Glutamatergic neuron (in vitro differentiated cells): ENCODE measurements at regions not wholly inside any gene's neighbourhood (a gene's known extent, or its start where the extent isn't known, plus 50 kb on each side); places are given as distances from the start of the nearest gene placed in this dataset.

ENCODE experiments used
- DNase-seq: peaks from one replicate; pipeline ENCODE4 v3.0.0; 2022
- H3K27ac Mint-ChIP-seq: one replicate; pipeline ENCODE4 v1.8.0; 2020; ENCODE audit warnings: mild to moderate bottlenecking, mixed read lengths, inconsistent platforms; ENCODE audit not compliant: unreplicated experiment
- H3K27me3 Mint-ChIP-seq: one replicate; pipeline ENCODE4 v1.8.0; 2020; ENCODE audit warnings: mild to moderate bottlenecking, moderate library complexity, mixed read lengths, inconsistent platforms; ENCODE audit not compliant: unreplicated experiment
- H3K36me3 Mint-ChIP-seq: one replicate; pipeline ENCODE4 v1.8.0; 2020; ENCODE audit warnings: mild to moderate bottlenecking, mixed read lengths, inconsistent platforms; ENCODE audit not compliant: unreplicated experiment
- H3K4me1 Mint-ChIP-seq: one replicate; pipeline ENCODE4 v1.8.0; 2020; ENCODE audit warnings: mild to moderate bottlenecking, low read depth, mixed read lengths, inconsistent platforms; ENCODE audit not compliant: unreplicated experiment
- H3K4me3 Mint-ChIP-seq: one replicate; pipeline ENCODE4 v1.8.0; 2020; ENCODE audit warnings: mild to moderate bottlenecking, mixed read lengths, inconsistent platforms; ENCODE audit not compliant: unreplicated experiment
- H3K9me3 Mint-ChIP-seq: one replicate; pipeline ENCODE4 v1.8.0; 2020; ENCODE audit warnings: mild to moderate bottlenecking, moderate library complexity, mixed read lengths, inconsistent platforms; ENCODE audit not compliant: unreplicated experiment
- TF ChIP-seq, protein P1 (sequence below): fragments of 200-600 bp; sonication (generic); IDR thresholded peaks from one replicate; pipeline ENCODE4 v1.5.0; 2021; ENCODE audit not compliant: partially characterized antibody, unreplicated experiment

DNA sequence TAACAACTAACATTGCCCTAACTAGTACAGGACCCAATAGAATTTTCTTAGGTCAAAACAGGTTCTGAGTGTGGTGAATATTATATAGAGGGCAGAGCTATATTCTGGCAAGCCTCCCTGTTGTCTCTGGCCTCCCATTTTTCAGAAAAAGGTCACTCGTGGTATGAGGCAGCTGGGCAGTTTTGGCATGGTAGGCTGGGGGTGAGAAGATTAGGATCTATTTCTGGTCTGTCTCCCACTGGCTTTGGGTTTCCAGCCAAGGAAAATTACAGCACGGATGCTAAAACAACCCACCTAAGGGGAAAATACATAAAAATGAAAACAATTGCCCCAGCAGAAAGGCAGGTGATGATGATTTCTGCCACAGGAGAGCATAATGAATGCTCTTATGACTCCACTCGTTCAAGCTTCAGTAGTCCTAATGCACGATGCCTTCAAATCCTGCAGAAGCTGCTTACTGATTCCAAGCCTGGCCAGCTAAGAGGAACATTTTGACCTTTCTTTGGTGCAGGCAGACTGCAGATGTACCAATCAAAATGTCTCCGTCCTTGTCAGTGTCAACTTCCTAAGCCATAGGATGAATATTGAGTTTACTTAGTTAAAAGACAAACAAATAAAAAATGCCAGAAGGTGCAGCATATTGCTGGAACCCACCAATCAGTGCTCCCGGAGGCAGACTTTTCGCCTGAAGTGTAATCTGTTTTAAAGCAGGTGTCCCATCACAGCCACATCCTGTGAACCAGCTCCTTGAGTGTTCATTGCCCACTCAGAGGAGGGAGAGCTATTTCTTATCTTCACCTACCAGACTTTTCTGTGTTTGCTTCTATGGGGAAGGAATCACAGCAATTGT is 435.4 kb downstream of the ZSWIM6 start:
- no peak overlapping the region for H3K27ac Mint-ChIP-seq
- H3K9me3 Mint-ChIP-seq, result no peaks in the 10 kb centered on the region
- no peaks in the 10 kb centered on the region for H3K36me3 Mint-ChIP-seq
- H3K4me3 Mint-ChIP-seq, result no peak overlapping the region
- no peak for DNase-seq
- TF ChIP-seq, protein P1, sequence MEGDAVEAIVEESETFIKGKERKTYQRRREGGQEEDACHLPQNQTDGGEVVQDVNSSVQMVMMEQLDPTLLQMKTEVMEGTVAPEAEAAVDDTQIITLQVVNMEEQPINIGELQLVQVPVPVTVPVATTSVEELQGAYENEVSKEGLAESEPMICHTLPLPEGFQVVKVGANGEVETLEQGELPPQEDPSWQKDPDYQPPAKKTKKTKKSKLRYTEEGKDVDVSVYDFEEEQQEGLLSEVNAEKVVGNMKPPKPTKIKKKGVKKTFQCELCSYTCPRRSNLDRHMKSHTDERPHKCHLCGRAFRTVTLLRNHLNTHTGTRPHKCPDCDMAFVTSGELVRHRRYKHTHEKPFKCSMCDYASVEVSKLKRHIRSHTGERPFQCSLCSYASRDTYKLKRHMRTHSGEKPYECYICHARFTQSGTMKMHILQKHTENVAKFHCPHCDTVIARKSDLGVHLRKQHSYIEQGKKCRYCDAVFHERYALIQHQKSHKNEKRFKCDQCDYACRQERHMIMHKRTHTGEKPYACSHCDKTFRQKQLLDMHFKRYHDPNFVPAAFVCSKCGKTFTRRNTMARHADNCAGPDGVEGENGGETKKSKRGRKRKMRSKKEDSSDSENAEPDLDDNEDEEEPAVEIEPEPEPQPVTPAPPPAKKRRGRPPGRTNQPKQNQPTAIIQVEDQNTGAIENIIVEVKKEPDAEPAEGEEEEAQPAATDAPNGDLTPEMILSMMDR, result no peak
- H3K4me1 Mint-ChIP-seq, result no peaks in the 10 kb centered on the region
- H3K27me3 Mint-ChIP-seq, result peaks cover 6% of the 10 kb centered on the region

DNA sequence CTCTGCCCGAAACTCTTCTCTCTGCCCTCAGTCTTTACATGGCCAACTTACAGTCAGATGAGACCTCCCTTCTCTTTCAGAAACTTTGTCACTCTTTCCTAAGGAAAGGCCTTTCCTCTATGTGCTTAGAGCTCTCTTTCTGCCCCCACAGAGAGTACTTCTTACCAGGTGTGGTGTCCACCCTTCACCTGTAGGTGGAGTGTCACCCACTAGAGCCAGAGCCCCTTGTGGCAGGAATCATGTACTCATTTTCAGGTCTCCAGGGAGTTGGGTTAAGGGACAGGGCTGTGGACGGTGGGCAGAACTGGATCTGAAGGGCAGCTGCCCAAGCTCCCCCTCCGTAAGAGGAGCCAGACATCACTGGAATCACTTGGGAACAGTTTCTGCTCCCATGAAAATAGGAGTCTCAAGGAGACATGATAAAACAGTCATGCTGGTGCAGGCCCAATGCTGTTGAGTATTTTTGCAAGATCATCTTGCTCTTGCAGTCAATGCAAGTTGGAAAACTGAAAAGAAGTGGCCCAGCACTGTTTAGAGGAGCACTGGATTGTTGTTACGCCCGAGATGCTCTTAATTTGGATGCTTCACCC is 436.7 kb downstream of the ZSWIM6 start:
- no peak overlapping the region for H3K27ac Mint-ChIP-seq

DNA sequence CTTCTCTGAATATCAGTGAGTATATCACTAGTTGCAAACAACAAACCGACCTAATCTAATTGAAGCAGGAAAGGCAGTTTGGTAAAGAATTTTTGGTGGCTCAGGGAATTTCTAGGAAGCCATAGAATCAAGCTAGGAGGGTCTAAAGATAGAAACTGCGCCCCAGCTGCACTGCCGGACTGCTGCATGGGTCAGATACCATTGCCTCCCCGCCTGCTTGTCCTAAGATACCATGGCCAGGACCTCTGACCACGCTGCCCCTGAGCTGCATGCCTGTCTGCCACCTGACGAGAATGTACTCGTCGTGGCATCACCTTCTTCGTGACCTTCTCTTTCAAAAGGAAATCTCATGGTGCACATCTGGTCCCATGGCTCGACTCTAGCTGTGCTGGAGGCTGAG is 439.0 kb downstream of the ZSWIM6 start:
- Mint-ChIP-seq H3K9me3 (no peaks in the 10 kb centered on the region), H3K36me3 (no peaks in the 10 kb centered on the region), H3K4me3 (no peak overlapping the region), H3K27me3 (peaks cover 6% of the 10 kb centered on the region), H3K4me1 (no peaks in the 10 kb centered on the region), H3K27ac (no peak overlapping the region)
- TF ChIP-seq, protein P1, result no peak
- no peak for DNase-seq

More for the DNA sequence above, 436.7 kb downstream of the ZSWIM6 start:
- Mint-ChIP-seq H3K4me1 (no peaks in the 10 kb centered on the region), H3K9me3 (no peaks in the 10 kb centered on the region), H3K4me3 (no peak overlapping the region), H3K27me3 (peaks cover 6% of the 10 kb centered on the region), H3K36me3 (no peaks in the 10 kb centered on the region)
- no peak for DNase-seq
- TF ChIP-seq, protein P1, result peak; percentile 47

DNA sequence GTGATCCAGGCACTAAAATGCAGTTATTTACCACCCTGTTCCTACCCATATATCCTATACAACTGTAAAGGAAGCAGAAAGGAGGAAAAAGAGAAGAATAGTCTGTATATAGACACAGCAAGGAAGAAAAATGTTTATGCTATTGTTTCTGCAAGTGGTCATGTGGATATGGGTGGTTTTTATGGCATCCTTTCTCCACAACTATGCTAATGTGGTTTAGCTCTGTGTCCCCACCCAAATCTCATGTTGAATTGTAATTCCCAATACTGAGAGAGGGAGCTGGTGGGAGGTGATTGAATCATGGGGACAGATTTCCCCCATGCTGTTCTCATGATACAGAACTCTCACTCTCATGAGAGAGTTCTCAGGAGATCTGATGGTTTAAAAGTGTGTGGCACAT is 439.8 kb downstream of the ZSWIM6 start:
- Mint-ChIP-seq H3K27ac (no peak overlapping the region), H3K4me1 (no peaks in the 10 kb centered on the region), H3K4me3 (no peak overlapping the region), H3K9me3 (no peaks in the 10 kb centered on the region), H3K27me3 (peaks cover 6% of the 10 kb centered on the region), H3K36me3 (no peaks in the 10 kb centered on the region)
- TF ChIP-seq, protein P1, result no peak
- no peak for DNase-seq

DNA sequence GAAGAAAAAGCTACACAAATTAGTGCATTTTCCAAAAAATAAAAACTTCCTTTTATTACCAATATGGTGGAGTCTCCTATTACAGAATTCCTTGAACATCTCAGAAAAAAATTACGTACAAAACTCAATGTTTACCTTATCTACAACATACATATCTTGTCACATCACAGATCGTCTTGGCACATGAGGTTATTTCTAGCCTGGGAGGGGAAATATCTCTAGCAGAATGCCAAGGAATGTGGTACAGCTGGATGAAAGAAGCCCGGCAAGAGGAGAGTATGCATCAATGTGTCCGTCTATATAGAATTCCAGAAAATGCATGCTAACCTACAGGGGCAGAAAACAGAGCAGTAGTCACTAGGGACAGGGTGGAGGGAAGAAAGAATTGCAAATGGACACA is 443.8 kb downstream of the ZSWIM6 start:
- peaks cover 2% of the 10 kb centered on the region for H3K27me3 Mint-ChIP-seq
- no peak overlapping the region for H3K4me3 Mint-ChIP-seq
- TF ChIP-seq, protein P1, result no peak
- no peaks in the 10 kb centered on the region for H3K9me3 Mint-ChIP-seq
- no peak overlapping the region for H3K27ac Mint-ChIP-seq
- peaks cover 12% of the 10 kb centered on the region for H3K4me1 Mint-ChIP-seq
- no peak for DNase-seq
- H3K36me3 Mint-ChIP-seq, result no peaks in the 10 kb centered on the region
